PFSK-1 (cell line): ENCODE measurements at regions not wholly inside any gene's neighbourhood (a gene's known extent, or its start where the extent isn't known, plus 50 kb on each side); places are given as distances from the start of the nearest gene placed in this dataset.

Experiments used
- FOXP2 ChIP-seq: optimal IDR thresholded peaks from 2 replicates; pipeline ENCODE3; 2011; ENCODE audit warnings: borderline replicate concordance, control low read depth, inconsistent platforms; ENCODE audit not compliant: insufficient read depth; ENCODE audit errors: extremely low read length, extremely low read depth
- POLR2AphosphoS5 ChIP-seq: IDR thresholded peaks from 2 replicates; pipeline ENCODE4 v1.6.1; 2012; ENCODE audit warnings: low read depth, mild to moderate bottlenecking, control low read depth, low read length, moderate library complexity
- SIN3A ChIP-seq: IDR thresholded peaks from 2 replicates; pipeline ENCODE4 v1.6.1; 2012; ENCODE audit warnings: mild to moderate bottlenecking, low read length, moderate library complexity, borderline replicate concordance; ENCODE audit not compliant: insufficient read depth
- TAF1 ChIP-seq: IDR thresholded peaks from 2 replicates; pipeline ENCODE4 v1.6.1; 2012; ENCODE audit warnings: low read length, control low read depth, borderline replicate concordance; ENCODE audit not compliant: insufficient read depth
- TF ChIP-seq, protein P1 (sequence below), 2 experiments: IDR thresholded peaks; 2 replicates each; pipeline versions ENCODE4 v1.6.1 to v1.8.0; 2011 to 2012; ENCODE audit warnings: low read depth in 2 of 2, low read length in 2 of 2, control low read depth in 1 of 2, inconsistent platforms in 1 of 2, mild to moderate bottlenecking in 1 of 2, moderate library complexity in 1 of 2; ENCODE audit not compliant: insufficient read depth in 1 of 2

DNA sequence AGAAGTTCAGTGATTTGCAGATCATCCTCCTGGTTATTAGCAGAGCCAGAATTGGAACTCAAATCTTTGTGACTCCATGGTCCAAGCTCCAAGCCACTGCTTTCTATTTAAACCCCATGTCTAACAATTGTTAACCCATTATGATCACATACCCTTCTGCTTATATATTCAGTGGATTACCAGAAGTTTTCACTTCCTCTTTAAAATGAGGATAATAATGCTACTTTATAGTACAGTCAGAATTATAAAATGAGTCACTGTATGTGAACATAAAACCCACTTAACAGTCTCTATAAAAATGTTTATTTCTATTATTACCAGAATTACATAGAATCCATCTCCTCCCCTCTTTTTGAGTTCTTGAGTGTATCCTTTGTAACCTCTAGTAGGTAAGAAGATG, 550.7 kb upstream of the DPPA4 start:
- TF ChIP-seq POLR2AphosphoS5 (no peak), TAF1 (no peak), FOXP2 (no peak), SIN3A (no peak)
- TF ChIP-seq, protein P1, sequence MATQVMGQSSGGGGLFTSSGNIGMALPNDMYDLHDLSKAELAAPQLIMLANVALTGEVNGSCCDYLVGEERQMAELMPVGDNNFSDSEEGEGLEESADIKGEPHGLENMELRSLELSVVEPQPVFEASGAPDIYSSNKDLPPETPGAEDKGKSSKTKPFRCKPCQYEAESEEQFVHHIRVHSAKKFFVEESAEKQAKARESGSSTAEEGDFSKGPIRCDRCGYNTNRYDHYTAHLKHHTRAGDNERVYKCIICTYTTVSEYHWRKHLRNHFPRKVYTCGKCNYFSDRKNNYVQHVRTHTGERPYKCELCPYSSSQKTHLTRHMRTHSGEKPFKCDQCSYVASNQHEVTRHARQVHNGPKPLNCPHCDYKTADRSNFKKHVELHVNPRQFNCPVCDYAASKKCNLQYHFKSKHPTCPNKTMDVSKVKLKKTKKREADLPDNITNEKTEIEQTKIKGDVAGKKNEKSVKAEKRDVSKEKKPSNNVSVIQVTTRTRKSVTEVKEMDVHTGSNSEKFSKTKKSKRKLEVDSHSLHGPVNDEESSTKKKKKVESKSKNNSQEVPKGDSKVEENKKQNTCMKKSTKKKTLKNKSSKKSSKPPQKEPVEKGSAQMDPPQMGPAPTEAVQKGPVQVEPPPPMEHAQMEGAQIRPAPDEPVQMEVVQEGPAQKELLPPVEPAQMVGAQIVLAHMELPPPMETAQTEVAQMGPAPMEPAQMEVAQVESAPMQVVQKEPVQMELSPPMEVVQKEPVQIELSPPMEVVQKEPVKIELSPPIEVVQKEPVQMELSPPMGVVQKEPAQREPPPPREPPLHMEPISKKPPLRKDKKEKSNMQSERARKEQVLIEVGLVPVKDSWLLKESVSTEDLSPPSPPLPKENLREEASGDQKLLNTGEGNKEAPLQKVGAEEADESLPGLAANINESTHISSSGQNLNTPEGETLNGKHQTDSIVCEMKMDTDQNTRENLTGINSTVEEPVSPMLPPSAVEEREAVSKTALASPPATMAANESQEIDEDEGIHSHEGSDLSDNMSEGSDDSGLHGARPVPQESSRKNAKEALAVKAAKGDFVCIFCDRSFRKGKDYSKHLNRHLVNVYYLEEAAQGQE (IDR thresholded peaks at IDR 0.05; ENCODE audit: insufficient read depth in 1 of 2, low read depth in 2 of 2, low read length in 2 of 2): no peak

DNA sequence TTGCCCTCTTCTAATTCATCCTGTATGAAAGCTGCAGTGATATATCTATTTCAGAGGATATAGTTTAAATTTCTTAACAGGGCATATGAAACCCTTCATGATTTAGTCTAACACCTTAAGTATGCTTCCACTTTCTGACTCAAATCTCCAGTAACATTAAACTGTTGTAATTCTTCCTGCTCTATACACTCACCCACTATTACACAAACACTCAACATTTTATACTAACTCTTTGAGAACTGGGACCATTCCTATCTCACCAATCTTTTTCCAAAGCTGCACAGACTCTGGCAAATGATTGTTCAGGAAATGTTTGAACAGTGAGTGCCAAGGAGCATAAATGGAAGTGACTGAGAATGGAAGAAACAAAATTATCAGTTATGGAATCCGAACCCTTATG, 560.4 kb upstream of the DPPA4 start:
- TF ChIP-seq, protein P1 (IDR thresholded peaks at IDR 0.05; ENCODE audit: insufficient read depth in 1 of 2, low read depth in 2 of 2, low read length in 2 of 2): no peak

DNA sequence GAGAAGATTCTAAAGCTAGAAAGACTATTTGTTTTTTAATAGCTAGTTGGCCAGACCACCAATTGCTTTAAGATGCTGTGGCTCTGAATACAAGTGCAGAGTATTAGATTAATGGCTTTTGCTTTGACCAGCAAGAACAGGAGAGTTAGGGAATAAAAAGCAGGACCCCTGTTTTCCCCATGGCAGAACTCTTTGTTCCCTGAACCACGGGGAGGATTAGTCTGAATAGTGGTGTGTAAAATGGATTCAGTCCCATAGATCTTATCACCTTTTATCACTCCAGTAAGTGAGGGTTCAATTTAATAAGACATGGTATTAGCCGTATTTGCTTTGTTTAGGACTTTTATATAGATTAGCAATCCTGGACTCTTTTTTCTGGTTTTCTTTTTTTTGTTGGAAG, 562.6 kb upstream of the DPPA4 start:
- TF ChIP-seq TAF1 (no peak), FOXP2 (no peak), SIN3A (no peak), POLR2AphosphoS5 (no peak)
- TF ChIP-seq, protein P1 (IDR thresholded peaks at IDR 0.05; ENCODE audit: insufficient read depth in 1 of 2, low read depth in 2 of 2, low read length in 2 of 2): no peak

DNA sequence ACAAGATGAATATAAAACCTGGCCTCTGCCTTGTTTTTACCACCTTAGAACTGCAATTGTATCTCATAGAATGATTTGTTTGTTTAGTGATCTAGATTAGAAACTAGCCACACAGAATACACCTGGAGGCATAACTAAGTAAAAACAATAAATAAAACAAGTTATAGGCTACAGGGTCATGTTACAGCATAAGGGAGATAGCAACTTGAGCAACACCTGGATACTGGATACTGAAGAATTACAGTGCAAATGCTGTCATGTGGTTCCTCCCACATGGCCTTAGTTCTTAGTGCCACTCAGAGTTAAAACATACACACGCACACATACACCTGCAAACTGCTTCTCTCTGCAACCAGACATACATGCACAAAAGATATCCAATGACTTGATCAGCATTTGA, 563.4 kb upstream of the DPPA4 start:
- no peak for TF ChIP-seq TAF1
- TF ChIP-seq, protein P1 (IDR thresholded peaks at IDR 0.05; ENCODE audit: insufficient read depth in 1 of 2, low read depth in 2 of 2, low read length in 2 of 2): no peak
- TF ChIP-seq FOXP2: no peak
- no peak for TF ChIP-seq POLR2AphosphoS5
- TF ChIP-seq SIN3A: no peak

DNA sequence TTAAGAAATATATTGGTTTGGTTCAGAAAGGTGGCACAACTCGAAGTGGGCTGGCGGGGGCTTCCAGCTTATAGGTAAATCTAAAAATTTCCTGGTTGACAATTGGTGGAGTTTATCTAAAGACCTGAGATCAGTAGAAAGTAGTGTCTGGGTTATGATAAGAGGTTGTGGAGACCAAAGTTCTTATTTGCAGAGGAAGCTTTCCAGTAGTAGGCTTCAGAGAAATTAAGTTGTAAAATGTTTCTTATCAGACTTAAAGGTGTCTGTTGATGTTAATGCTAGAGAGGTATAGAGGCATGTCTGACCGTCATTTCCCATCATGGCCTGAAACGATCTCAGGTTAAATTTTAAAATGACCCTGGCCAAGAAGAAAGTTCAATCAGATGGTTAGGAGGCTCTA, 565.2 kb upstream of the DPPA4 start:
- TF ChIP-seq TAF1 (no peak), POLR2AphosphoS5 (no peak), FOXP2 (no peak), SIN3A (no peak)
- TF ChIP-seq, protein P1 (IDR thresholded peaks at IDR 0.05; ENCODE audit: insufficient read depth in 1 of 2, low read depth in 2 of 2, low read length in 2 of 2): no peak
